GM21528 (cell line): ENCODE measurements at regions not wholly inside any gene's neighbourhood (a gene's known extent, or its start where the extent isn't known, plus 50 kb on each side); places are given as distances from the start of the nearest gene placed in this dataset.
"Not testable (repeated sequence)": the region's sequence is repeated elsewhere in the genome, so short reads cannot be mapped to it uniquely, and the experiment has no call there.

Experiments used
- ATAC-seq: cut with Tn5 transposase; IDR thresholded peaks from one replicate; pipeline ENCODE4 v1.9.1; 2021; ENCODE audit warnings: mild to moderate bottlenecking, moderate library complexity; ENCODE audit not compliant: unreplicated experiment, low FRiP score

DNA sequence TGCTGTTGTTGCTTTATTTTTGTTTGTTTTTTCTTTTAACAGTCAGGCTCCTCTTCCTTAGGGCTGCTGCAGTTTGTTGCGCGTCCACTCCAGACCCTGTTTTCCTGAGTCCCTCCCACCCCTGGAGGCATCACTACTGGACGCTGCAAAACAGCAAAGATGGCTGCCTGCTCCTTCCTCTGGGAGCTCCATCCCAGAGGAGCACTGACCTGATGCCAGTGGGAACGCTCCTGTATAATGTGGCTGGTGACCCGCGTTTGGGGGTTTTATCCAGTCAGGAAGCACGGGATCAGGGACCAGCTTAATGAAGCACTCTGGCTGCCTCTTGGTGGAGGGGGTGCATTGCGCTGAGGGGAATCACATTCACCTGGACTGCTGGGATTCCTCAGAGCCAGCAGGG, 1005.6 kb downstream of the CDH8 start:
- no peak for ATAC-seq

DNA sequence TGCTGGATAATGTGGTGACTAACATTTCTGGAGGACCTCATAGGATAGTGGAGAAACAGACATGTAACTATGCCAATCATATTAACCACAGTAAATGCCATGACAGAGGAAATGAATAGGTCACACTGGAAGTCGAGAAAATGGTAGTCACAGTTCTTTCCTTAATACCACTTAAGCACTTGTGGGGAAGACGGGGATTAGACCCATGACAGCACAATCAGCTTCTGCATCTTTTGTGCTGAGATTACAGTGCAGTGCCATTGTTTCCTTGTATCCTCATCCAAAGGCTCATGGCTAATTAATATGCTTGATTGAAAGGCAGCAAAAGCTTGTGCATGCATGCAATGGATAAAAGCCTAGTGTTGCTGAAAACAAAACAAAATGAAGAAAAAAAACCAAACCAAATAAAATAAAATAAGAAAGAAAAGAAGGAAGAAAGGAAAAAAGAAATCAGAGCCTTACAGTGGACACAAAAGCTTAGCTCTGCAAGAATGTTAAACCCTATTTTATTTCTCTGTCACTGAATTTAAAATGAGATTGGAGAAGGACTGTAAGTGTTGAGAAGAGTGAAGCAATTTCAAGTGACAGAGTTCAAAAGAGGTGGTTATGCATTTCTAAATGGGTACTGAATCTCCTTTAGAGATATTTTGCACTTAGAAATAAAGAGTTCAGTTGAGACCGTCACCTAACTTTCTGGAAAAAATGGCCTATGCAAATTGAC, 1011.9 kb downstream of the CDH8 start:
- ATAC-seq, result no peak

GRCh38 chr16:61014869-61015268, 1021.4 kb downstream of the CDH8 start:
- ATAC-seq, result no peak

GRCh38 chr16:61007694-61008093, 1028.5 kb downstream of the CDH8 start:
- no peak for ATAC-seq

GRCh38 chr16:61005952-61006351, 1030.3 kb downstream of the CDH8 start:
- ATAC-seq, result no peak

DNA sequence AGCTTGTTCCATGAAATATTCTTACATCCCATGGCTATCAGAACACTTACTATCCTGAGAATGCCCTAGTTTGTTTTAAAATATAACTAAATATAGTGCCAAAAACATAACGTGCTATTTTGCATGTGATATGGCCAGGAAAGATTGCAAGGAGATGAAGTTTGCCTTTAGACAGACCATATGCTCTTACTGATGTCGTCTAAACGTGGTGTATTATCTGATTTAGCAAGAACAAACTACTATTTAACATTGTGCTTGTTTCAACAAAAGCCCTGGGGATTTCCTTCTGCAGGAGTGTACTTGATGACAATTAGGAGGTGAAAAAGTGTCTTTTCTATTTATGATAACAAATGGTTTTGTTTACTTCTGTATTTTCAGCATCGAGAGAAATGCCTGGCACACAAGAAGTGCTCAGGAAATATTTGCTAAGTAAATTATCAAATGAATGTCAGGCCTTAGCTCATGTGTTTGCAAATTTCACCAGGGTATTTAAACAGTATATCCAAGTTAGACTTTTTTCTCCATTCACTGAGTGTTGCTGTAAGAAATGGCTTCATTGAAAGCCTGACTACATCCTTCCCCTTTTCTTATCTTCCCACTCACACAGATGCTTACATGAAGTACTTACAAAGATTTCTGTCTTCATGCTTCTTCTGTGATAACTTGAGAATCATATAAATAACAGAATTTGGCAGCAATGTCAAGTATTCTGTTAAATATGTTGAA, 1033.6 kb downstream of the CDH8 start:
- ATAC-seq, result no peak

GRCh38 chr16:60991886-60992285, 1044.4 kb downstream of the CDH8 start:
- no peak for ATAC-seq

GRCh38 chr16:60989592-60989991, 1046.6 kb downstream of the CDH8 start:
- ATAC-seq, result no peak

GRCh38 chr16:60979119-60979518, 1057.1 kb downstream of the CDH8 start:
- no peak for ATAC-seq

GRCh38 chr16:60949800-60950199, 1086.4 kb downstream of the CDH8 start:
- ATAC-seq, result no peak

GRCh38 chr16:60945225-60945624, 1091.0 kb downstream of the CDH8 start:
- ATAC-seq, result no peak

GRCh38 chr16:60936189-60936588, 1100.0 kb downstream of the CDH8 start:
- not testable (repeated sequence) for ATAC-seq

- no peak for ATAC-seq
These were observed 1103.6 kb downstream of the CDH8 start for GRCh38 chr16:60932600-60932999.

GRCh38 chr16:60930291-60930690, 1105.9 kb downstream of the CDH8 start:
- no peak for ATAC-seq

DNA sequence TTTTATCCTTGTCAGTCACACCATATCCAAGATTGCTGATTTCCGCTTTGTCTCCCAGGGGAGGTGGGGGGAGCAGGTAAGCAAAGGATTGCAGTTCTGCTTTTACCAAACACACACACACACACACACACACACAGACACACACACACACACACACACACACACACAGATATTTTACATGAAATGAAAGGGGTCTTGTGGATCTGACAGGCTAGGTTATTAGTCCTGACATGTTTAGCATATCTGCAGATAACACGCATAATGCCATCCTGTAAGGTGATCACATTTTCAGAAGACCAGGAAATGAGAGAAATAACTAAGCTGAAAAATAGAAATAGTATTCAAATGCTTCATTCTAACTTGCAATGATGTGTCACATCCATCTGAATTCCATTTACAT, 1113.3 kb downstream of the CDH8 start:
- ATAC-seq, result no peak

GRCh38 chr16:60914334-60914733, 1121.9 kb downstream of the CDH8 start:
- no peak for ATAC-seq

- no peak for ATAC-seq
These were observed 1128.6 kb downstream of the CDH8 start for GRCh38 chr16:60907645-60908044.

- ATAC-seq, result no peak
These were observed 1130.4 kb downstream of the CDH8 start for GRCh38 chr16:60905811-60906210.

DNA sequence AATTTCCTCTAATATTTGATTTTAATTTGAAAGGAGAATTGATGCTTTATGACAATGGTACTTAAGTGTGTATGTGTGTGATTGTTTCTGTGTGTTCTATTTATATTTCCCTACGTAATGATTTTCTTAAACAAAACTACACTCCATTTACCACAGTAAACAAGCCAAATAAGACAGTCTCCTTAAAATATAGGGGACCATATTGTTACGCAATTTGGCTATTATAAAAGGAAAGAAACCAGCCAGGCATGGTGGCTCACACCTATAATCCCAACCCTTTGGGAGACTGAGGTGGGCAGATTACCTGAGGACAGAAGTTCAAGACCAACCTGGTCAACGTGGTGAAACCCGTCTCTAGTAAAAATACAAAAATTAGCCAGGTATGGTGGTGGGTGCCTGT, 1134.1 kb downstream of the CDH8 start:
- no peak for ATAC-seq

GRCh38 chr16:60882816-60883215, 1153.4 kb downstream of the CDH8 start:
- no peak for ATAC-seq

DNA sequence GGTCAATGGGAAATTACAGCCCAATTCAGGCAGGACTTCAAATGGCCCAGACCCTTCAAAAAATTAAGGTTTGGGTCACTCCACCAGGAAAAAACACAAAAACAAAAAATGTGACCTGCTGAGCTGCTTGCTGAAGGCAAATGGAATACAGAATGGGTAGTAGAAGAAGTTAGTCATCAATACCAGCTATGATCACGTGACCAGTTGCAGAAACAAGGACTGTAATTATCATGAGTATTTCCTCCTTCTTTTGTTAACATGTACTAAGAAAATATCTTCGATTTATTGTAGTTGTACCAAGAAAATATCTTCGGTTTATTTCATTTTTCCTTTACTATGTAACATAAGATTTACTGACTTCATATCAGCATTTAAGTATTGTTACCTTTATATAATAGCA, 1183.6 kb downstream of the CDH8 start:
- ATAC-seq, result no peak

DNA sequence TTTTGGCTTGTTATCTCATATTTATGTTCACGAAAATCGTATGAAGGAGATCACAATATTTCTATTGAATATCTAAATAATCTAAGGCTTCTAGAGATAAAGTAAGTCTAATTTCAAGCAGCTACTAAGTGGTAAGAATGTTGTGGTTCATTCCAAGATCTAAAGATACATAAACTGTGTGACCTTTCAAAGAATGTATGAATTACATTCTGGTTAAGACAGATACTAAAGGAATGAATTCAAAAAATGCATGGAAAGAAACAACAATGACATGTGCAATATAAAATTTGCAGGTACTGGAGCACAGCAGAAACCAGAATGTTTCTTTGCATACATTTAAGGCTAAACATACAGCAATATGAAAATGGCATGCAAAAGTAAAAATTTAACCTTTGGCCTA, 1214.6 kb downstream of the CDH8 start:
- ATAC-seq, result no peak
